ENCODE measurements at regions not wholly inside any gene's neighbourhood (a gene's known extent, or its start where the extent isn't known, plus 50 kb on each side); places are given as distances from the start of the nearest gene placed in this dataset.

GRCh38 chr20:40278673-40279072, 410.4 kb downstream of the MAFB start:
- DNase-seq (ENCODE audit: low spot score) (no peak), ATAC-seq (no peak)
- no peak overlapping the region for H3K4me3 Mint-ChIP-seq
- H3K36me3 Mint-ChIP-seq, result peaks cover 46% of the 10 kb centered on the region
- no peaks in the 10 kb centered on the region for H3K27me3 Mint-ChIP-seq (ENCODE audit: low read depth)
- ChIA-PET POLR2A (interaction anchor here (1.2 kb wide), 1 partner anchor 9 kb away, joined by 5 read pairs; no protein-coding TSS in a partner anchor), CTCF (interaction anchor here (0.8 to 3.3 kb wide), 5 partner anchors 9 to 411 kb away, joined by 3 to 20 read pairs (median 7); no protein-coding TSS in a partner anchor)
- TF ChIP-seq ZBTB21 (CRISPR knock-in tag; IDR thresholded peaks at IDR 0.05; ENCODE audit: borderline replicate concordance) (peak; percentile 12; the same call in 1 of the 2 replicates), CTCF (IDR thresholded peaks at IDR 0.05) (no peak)
- H3K27ac Mint-ChIP-seq, result peak overlapping the region; percentile 90
- H3K9me3 Mint-ChIP-seq, result no peaks in the 10 kb centered on the region
- H3K4me1 Mint-ChIP-seq, result peaks cover 79% of the 10 kb centered on the region

GRCh38 chr20:40276301-40276700, 412.7 kb downstream of the MAFB start:
- ATAC-seq (peak; percentile 14), DNase-seq (ENCODE audit: low spot score) (no peak)
- H3K9me3 Mint-ChIP-seq, result no peaks in the 10 kb centered on the region
- ChIA-PET CTCF (interaction anchor here (1.2 to 3.3 kb wide), 3 partner anchors 11 to 195 kb away, joined by 3 to 20 read pairs (median 8); no protein-coding TSS in a partner anchor), POLR2A (no interaction called here)
- 0 out of 2 replicates have a peak overlapping the region, but pooled peaks have one; percentile 12 for H3K4me3 Mint-ChIP-seq
- peak overlapping the region; percentile 90 for H3K27ac Mint-ChIP-seq
- peaks cover 95% of the 10 kb centered on the region for H3K4me1 Mint-ChIP-seq
- no peaks in the 10 kb centered on the region for H3K27me3 Mint-ChIP-seq (ENCODE audit: low read depth)
- H3K36me3 Mint-ChIP-seq, result peaks cover 54% of the 10 kb centered on the region
- TF ChIP-seq OVOL2 (CRISPR knock-in tag; IDR thresholded peaks at IDR 0.05; ENCODE audit: borderline replicate concordance) (no peak), NFYB (CRISPR knock-in tag; conservative IDR thresholded peaks at IDR 0.05; ENCODE audit: low read depth) (no peak), ARID4B (CRISPR knock-in tag; IDR thresholded peaks at IDR 0.05; ENCODE audit: borderline replicate concordance) (no peak), ZNF317 (CRISPR knock-in tag; IDR thresholded peaks at IDR 0.05; ENCODE audit: borderline replicate concordance, low read depth) (no peak), KAT7 (CRISPR knock-in tag; IDR thresholded peaks at IDR 0.05; ENCODE audit: borderline replicate concordance) (no peak), ZNF532 (CRISPR knock-in tag; IDR thresholded peaks at IDR 0.05; ENCODE audit: borderline replicate concordance) (no peak), ZNF671 (CRISPR knock-in tag; IDR thresholded peaks at IDR 0.05) (no peak), ZSCAN18 (CRISPR knock-in tag; IDR thresholded peaks at IDR 0.05) (no peak), ZNF512 (CRISPR knock-in tag; IDR thresholded peaks at IDR 0.05; ENCODE audit: borderline replicate concordance) (no peak), AFF4 (CRISPR knock-in tag; IDR thresholded peaks at IDR 0.05; ENCODE audit: borderline replicate concordance) (no peak), HMGXB4 (CRISPR knock-in tag; IDR thresholded peaks at IDR 0.05) (no peak), CREB1 (CRISPR knock-in tag; IDR thresholded peaks at IDR 0.05) (no peak)

Measured in WTC11 (cell line).